NOMO-1 treated with DMSO at 0.1 percent for 48 hours (cell line): ENCODE measurements at regions not wholly inside any gene's neighbourhood (a gene's known extent, or its start where the extent isn't known, plus 50 kb on each side); places are given as distances from the start of the nearest gene placed in this dataset.

Experiments used
- DNase-seq: peaks from one replicate; lab custom pipeline; 2025; ENCODE audit not compliant: unreplicated experiment; lab: John Stamatoyannopoulos, UW

DNA sequence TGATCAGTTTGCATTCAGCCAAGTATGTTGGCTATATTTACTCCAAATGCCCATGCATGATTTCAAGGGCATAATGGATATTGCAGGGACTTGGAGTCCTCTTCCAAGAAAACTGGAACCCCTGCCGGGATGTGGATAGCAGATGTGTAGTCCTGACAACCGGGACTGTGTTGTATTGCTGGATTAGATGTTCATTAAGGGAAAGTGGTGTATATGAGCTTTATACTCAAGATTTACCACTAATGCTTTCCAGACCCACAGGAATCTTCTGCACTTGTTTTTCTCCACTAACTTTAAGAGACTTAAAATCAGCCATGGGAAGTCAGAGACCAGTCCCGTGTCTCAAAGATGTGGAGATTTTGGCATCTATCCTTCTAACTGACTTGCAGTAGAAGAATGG is 770.9 kb downstream of the HDGFL1 start:
- no peak for DNase-seq

DNA sequence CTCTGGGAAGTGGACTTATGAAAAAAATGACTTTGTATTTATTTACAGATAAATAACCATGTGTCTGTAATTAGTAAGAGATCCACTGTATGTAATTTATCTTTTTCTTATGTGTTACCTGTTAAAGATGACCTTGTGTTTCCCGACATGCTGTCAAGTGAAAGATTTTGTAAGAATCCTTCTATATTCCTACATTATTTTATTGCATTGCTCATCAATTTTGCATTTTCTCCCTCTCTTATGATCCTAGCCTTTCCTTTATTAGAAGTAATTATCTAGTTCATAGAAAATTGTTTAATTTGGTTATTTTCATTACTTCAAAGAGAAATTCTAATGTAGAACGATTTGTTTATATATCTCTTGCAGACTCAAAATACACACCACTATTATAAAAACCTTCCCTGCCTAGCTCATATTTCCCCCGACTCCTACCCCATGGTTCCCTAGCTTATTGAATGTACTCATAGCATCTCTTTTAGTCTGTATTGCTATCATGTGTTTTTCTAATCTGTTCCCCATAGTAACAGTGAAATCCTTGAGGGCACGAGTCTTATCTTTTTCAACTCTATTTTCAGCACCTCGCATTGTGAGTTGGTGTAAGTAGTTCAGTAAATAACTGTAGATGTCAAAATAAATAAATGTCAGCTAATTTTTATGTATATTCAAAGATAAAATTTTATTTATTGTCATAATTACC is 774.4 kb downstream of the HDGFL1 start:
- no peak for DNase-seq

- no peak for DNase-seq
Measured at GRCh38 chr6:23348185-23348584, 777.8 kb upstream of the NRSN1 start.

GRCh38 chr6:23349521-23350147 is 776.4 kb upstream of the NRSN1 start:
- DNase-seq = no peak

DNA sequence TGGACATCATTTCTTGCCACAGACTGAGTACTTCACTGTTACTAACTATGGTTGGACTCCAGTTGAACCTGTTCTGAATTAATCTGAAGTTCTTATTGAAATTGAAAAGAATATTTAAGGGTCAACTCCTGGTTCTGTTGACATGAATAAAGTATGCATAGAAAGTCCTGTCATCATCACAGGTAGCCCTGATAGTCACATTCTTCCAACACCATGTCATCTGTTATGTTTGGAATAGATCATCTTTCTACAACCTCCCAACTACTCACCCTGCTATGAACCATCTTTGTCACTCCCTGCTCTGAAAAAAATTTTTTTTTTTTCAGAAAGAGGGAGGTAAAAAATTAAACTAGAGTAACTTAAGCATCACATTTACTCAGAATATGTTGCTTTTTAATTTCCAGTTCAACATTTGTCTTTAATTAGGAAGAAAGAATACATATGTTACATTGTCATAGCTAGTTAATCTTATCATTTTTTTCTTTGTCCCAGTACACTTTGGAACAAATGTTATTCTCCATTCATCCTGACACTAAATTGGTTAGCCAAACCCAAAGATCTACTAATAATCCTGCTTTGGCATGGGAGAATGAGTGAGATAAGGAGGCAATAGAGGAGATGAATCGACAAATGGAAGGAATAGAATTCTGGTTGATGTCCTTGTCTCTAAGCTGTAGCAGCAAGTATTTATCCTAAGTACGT is 775.1 kb upstream of the NRSN1 start:
- no peak for DNase-seq

- no peak for DNase-seq
Measured at GRCh38 chr6:23354004-23354403, 772.0 kb upstream of the NRSN1 start.

- DNase-seq = no peak
Measured at GRCh38 chr6:23357185-23357766, 768.7 kb upstream of the NRSN1 start.

DNA sequence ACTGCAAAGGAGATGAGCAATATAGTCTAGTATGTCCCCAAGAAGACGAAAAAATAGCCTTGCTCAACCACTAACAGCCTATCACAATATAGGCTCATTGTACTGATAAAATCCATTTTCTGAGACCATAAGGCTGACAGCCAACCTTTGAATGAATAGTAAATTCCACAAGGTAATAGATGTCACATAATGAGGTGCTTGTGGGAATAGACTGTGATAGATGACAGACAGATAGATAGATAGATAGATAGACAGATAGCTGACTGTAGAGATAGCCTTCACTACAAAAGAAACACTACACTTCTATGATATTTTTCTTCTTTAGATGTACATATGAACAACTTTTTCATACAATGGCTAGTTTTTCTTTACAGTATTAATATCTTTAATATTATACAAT is 760.3 kb upstream of the NRSN1 start:
- DNase-seq = no peak

GRCh38 chr6:23367311-23367710 is 758.7 kb upstream of the NRSN1 start:
- no peak for DNase-seq

GRCh38 chr6:23368557-23368956 is 757.5 kb upstream of the NRSN1 start:
- no peak for DNase-seq

DNA sequence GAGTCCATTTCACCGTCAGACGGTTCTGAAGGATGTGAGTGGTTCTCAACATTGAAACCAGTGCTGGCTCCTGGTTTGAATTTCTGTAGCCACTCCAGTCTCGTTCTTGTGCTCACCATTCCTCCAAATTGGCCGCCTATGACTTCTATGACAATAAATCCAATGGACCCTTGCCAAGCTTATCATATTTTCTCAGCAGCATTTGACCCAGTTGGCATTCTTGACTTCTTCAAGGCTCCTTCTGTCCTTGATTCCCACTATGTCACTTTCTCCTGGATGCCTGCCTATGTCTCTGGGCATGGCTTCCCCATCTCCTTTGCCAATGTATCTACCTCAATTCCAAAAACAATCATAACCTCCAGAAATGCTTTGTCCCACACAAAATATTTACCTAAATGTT is 756.0 kb upstream of the NRSN1 start:
- DNase-seq = no peak

DNA sequence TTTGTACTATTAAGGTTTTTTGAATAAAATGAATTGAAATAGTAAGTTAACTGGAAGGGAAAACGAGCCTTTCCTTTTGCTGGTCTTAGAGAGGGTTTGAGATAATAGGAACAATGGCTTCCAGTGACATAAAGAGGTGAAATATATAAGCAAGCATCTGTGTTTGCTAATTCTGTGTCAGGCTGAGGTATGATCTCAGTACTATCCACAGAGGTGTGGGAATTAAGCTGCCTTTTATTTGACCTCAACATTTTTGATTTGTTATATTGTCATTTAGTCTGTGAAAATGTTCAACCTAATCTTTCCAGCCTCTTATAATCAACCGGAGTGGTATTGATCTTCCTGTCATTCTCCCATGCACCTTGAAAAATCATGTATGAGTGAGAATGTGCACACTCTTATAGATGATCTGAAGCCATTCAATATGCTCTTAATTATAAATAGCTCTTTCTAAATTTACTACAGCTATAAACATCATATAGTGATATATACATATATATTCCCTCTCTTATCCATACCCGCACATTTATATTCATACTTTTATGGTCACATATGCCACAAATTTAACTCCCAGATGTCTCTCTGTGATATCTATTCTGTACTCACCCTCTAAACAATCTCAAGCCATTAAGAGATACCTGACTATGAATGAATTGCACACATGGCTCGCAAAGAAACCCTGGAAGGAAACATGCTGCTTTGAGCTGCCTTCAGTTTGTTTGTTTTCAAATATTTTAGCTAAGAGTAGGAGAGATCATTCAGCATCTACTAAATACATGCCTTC is 754.7 kb upstream of the NRSN1 start:
- DNase-seq = no peak

- DNase-seq = no peak
Measured at GRCh38 chr6:23377830-23378229, 748.2 kb upstream of the NRSN1 start.

DNA sequence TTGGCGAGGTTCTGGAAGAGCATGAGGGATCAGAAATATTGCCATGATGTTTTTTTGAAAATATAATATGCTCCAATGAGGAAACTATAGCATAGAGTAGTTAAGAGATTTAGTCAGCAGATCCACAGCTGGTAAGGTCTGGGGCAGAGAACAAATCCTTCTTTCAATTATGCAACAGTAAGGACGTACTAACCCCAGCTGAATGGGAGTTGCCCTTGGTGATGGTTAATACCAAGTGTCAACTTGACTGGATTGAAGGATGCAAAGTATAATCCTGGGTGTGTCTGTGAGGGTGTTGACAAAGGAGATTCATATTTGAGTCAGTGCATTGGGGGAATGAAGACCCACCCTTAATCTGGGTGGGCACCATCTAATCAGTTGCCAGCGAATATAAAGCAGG is 745.5 kb upstream of the NRSN1 start:
- DNase-seq = no peak

DNA sequence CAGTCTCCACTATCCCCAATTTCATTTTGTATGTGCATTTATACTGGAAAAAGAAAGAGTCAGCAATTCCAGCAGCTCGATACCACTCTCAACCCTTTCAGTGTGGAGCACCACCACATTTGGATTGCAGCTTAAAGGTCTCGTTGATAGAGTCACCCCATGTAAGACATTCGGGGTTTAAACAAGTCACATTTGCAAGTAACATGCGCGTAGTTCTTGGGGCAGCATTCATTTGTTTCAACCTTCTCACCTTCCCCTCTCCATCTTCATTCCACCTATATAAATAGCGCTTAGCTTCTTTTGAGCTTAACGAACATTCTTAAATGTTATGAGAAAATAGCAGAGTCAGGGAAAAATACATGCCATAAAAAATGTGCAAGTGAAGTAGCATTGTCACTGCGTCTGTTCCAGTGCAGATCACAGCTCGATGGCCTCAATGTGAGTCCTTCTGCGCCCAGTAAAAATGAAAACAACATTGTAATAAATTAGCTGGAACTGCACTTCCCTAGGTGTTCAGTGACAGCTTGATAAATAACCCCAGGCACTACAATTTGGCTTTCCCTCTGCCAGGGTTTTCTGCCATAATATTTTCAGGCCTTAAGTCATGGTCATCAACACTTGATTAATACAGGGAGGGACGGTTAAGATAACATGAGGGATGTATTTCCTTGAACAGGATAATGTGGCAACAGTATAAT is 737.8 kb upstream of the NRSN1 start:
- DNase-seq = no peak

DNA sequence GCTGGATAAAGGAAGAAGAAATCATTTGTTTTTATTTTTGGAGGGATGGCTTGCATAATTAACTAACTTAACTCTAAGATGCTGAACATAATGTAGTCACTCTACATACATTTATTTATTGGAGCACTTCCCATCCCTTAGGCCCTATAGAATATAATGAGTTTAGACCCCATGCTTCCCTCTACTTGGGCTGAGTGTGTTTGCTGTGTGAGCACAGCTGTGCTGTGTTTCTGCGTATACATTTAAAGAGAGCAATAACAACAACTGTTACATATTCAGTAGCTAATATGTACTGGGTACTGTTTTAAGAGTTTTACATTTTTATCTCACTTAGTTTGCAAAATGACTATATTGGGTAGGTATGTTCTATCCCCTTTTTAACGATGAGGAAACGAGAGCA is 736.6 kb upstream of the NRSN1 start:
- DNase-seq = no peak

DNA sequence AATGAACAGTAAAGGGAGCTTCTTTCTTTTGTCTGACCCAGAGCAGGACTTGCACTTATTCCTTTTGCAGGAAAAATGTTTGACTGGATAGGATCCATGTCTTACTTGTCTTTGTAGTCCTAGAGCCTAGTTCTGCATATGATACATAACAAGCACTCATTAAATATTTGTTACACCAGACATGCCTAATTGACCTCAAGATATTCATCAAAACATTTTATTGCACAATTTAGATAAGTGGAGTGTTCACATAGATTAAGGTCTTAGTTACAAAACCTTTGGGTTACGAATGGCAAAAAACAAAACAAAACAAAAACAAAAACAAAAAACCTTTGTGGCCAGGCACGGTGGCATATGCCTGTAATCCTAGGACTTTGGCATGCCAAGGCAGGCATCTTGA is 735.8 kb upstream of the NRSN1 start:
- no peak for DNase-seq

- DNase-seq = no peak
Measured at GRCh38 chr6:23394681-23395080, 731.3 kb upstream of the NRSN1 start.

- no peak for DNase-seq
Measured at GRCh38 chr6:23395381-23395780, 730.6 kb upstream of the NRSN1 start.

DNA sequence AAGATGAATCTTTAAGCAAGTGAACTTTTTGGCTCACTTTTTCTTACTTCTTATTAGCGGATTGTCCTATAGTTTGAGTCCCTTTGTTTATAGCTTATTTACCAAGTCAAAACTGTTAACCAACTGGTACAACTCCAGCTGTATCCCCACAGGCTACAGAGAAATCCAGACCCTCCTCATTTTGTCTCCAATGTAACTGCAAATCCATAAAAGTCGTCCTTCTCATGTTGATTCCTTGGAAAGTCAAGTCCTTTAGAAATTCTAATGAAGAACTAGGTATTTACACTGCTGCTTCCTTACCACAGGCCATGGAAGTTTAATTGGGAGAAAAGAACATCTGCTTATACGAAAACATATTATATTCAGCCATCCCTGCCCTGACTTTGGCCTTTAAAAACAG is 729.1 kb upstream of the NRSN1 start:
- no peak for DNase-seq

- DNase-seq = no peak
Measured at GRCh38 chr6:23403460-23403859, 722.6 kb upstream of the NRSN1 start.
